ENCODE measurements at regions not wholly inside any gene's neighbourhood (a gene's known extent, or its start where the extent isn't known, plus 50 kb on each side); places are given as distances from the start of the nearest gene placed in this dataset.

DNA sequence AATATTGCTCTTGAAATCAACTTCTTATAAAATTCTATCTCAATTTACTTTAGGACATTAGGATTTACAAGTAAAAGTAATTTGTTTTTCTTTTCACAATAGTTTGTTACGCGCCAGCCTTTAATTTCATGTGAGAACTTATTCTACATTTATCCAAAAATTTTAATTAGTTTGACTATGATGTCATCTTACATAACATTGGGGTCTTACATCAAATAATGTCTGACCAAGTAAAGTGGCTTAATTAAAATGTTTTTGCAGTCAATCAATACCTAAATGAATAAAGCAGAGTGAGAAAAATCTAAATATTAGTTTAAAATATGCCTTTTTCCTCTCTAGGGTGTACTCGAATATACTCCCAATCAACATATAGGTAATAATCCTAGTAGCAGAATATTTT, 666.2 kb upstream of the FBXO33 start:
- H3K27ac ChIP-seq (ENCODE audit: low read depth, low read length) = no peak overlapping the region
- H3K9me3 ChIP-seq (ENCODE audit: control insufficient read depth in 5 of 5, low read length in 5 of 5) = peaks cover 0 to 3% (median 0%) of the 10 kb centered on the region in 5 donors
- no peaks in the 10 kb centered on the region for H3K27me3 ChIP-seq (ENCODE audit: control insufficient read depth in 5 of 5, insufficient read depth in 4 of 5, low read length in 5 of 5)
- no peaks in the 10 kb centered on the region for H3K4me1 ChIP-seq (ENCODE audit: control insufficient read depth in 5 of 5, insufficient read depth in 5 of 5, low read length in 5 of 5)
- H3K4me3 ChIP-seq (ENCODE audit: low read depth in 1 of 5, low read length in 5 of 5) = no peak overlapping the region
- H3K36me3 ChIP-seq (ENCODE audit: control insufficient read depth in 5 of 5, insufficient read depth in 5 of 5, low read length in 5 of 5) = no peaks in the 10 kb centered on the region
- no peak overlapping the region for H3K9ac ChIP-seq (ENCODE audit: low read length in 5 of 5)

DNA sequence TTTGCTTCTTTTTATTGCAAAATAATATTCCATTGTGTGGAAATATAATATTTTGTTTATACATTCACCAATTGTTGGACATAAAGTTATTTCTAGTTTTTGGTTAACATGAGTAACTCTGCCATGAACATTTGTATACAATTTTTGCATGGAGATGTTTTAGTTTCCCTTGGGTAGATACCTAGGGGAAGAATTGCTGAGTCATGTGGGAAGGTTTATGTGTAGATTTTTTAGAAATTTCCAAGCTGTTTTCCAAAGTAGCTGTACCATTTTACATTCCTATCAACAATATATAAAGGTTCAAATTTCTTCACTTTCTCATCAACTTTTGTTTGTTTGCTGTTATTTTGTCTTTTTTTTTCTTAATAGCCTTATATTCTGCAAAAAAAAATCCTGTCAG, 664.7 kb upstream of the FBXO33 start:
- Histone ChIP-seq H3K4me3 (ENCODE audit: low read depth in 1 of 5, low read length in 5 of 5) (no peak overlapping the region), H3K36me3 (ENCODE audit: control insufficient read depth in 5 of 5, insufficient read depth in 5 of 5, low read length in 5 of 5) (no peaks in the 10 kb centered on the region), H3K27me3 (ENCODE audit: control insufficient read depth in 5 of 5, insufficient read depth in 4 of 5, low read length in 5 of 5) (no peaks in the 10 kb centered on the region), H3K4me1 (ENCODE audit: control insufficient read depth in 5 of 5, insufficient read depth in 5 of 5, low read length in 5 of 5) (no peaks in the 10 kb centered on the region), H3K9ac (ENCODE audit: low read length in 5 of 5) (no peak overlapping the region), H3K27ac (ENCODE audit: low read depth, low read length) (no peak overlapping the region), H3K9me3 (ENCODE audit: control insufficient read depth in 5 of 5, low read length in 5 of 5) (peaks cover 0 to 3% (median 0%) of the 10 kb centered on the region in 5 donors)

DNA sequence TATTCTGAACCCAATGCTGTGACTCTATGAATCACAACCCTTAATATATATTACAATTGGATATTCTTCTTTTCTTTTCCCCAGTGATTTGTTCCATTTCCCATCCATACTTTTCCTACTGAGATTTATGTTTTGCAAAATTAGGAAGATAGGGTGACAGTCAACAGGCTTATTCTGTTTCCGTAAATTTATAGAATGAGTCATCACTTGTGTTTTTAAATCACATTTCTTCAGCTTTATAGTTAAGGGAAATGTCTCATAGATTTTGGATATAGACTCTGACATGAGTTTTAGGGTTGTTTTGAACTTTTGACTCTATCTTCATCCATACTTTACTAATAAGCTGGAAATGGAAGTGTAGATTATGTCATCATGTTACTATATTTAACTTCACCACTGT, 661.6 kb upstream of the FBXO33 start:
- H3K4me1 ChIP-seq (ENCODE audit: control insufficient read depth in 5 of 5, insufficient read depth in 5 of 5, low read length in 5 of 5) = no peaks in the 10 kb centered on the region
- H3K27ac ChIP-seq (ENCODE audit: low read depth, low read length) = no peak overlapping the region
- no peak overlapping the region for H3K9ac ChIP-seq (ENCODE audit: low read length in 5 of 5)
- H3K9me3 ChIP-seq (ENCODE audit: control insufficient read depth in 5 of 5, low read length in 5 of 5) = no peaks in the 10 kb centered on the region
- no peaks in the 10 kb centered on the region for H3K27me3 ChIP-seq (ENCODE audit: control insufficient read depth in 5 of 5, insufficient read depth in 4 of 5, low read length in 5 of 5)
- H3K4me3 ChIP-seq (ENCODE audit: low read depth in 1 of 5, low read length in 5 of 5) = no peak overlapping the region
- H3K36me3 ChIP-seq (ENCODE audit: control insufficient read depth in 5 of 5, insufficient read depth in 5 of 5, low read length in 5 of 5) = no peaks in the 10 kb centered on the region

DNA sequence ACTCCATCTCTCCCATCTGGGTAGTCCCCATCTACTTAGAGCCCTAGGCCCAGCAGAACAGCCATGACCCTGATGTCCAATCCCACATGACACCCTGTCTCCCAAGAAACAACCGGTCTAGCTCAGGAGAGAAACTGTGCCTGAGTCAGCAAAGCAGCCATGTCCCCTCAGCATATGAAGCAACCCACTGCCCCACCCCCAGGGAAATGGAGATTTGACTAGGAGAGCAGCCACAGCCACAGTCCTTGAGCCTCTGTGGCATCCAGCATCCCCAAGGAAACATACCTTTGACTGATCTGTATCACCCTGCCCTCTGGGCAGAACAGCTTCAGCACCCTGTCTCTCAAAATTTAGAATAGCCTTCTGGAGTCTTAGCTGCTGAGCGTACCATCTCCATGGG, 641.9 kb upstream of the FBXO33 start:
- H3K4me1 ChIP-seq (ENCODE audit: control insufficient read depth in 5 of 5, insufficient read depth in 5 of 5, low read length in 5 of 5) = no peaks in the 10 kb centered on the region
- H3K4me3 ChIP-seq (ENCODE audit: low read depth in 1 of 5, low read length in 5 of 5) = no peak overlapping the region
- no peak overlapping the region for H3K9ac ChIP-seq (ENCODE audit: low read length in 5 of 5)
- no peaks in the 10 kb centered on the region for H3K36me3 ChIP-seq (ENCODE audit: control insufficient read depth in 5 of 5, insufficient read depth in 5 of 5, low read length in 5 of 5)
- H3K9me3 ChIP-seq (ENCODE audit: control insufficient read depth in 5 of 5, low read length in 5 of 5) = peaks cover 0 to 16% (median 9%) of the 10 kb centered on the region in 5 donors
- H3K27ac ChIP-seq (ENCODE audit: low read depth, low read length) = no peak overlapping the region
- no peaks in the 10 kb centered on the region for H3K27me3 ChIP-seq (ENCODE audit: control insufficient read depth in 5 of 5, insufficient read depth in 4 of 5, low read length in 5 of 5)

DNA sequence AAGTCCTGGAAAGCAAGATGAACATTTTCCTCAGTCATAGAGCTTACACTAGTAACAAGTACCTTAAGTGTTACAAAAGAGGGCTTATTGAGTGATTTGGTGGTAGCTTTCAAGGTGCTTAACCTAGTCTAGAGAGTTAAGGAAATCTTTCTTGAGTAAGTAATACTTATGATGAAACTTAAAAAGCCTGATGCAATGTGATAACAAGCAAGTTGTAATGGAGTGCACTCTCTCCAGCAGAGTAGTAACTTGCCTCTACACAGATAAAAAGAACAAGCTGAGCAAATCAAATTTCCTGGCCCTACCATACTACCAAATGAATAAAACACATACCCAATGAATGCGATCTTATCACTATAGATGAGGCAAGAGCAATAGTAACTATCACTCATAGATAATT, 639.9 kb upstream of the FBXO33 start:
- no peak overlapping the region for H3K27ac ChIP-seq (ENCODE audit: low read depth, low read length)
- no peaks in the 10 kb centered on the region for H3K27me3 ChIP-seq (ENCODE audit: control insufficient read depth in 5 of 5, insufficient read depth in 4 of 5, low read length in 5 of 5)
- no peaks in the 10 kb centered on the region for H3K36me3 ChIP-seq (ENCODE audit: control insufficient read depth in 5 of 5, insufficient read depth in 5 of 5, low read length in 5 of 5)
- no peaks in the 10 kb centered on the region for H3K4me1 ChIP-seq (ENCODE audit: control insufficient read depth in 5 of 5, insufficient read depth in 5 of 5, low read length in 5 of 5)
- H3K9ac ChIP-seq (ENCODE audit: low read length in 5 of 5) = no peak overlapping the region
- no peak overlapping the region for H3K4me3 ChIP-seq (ENCODE audit: low read depth in 1 of 5, low read length in 5 of 5)
- H3K9me3 ChIP-seq (ENCODE audit: control insufficient read depth in 5 of 5, low read length in 5 of 5) = peaks cover 0 to 16% (median 9%) of the 10 kb centered on the region in 5 donors

DNA sequence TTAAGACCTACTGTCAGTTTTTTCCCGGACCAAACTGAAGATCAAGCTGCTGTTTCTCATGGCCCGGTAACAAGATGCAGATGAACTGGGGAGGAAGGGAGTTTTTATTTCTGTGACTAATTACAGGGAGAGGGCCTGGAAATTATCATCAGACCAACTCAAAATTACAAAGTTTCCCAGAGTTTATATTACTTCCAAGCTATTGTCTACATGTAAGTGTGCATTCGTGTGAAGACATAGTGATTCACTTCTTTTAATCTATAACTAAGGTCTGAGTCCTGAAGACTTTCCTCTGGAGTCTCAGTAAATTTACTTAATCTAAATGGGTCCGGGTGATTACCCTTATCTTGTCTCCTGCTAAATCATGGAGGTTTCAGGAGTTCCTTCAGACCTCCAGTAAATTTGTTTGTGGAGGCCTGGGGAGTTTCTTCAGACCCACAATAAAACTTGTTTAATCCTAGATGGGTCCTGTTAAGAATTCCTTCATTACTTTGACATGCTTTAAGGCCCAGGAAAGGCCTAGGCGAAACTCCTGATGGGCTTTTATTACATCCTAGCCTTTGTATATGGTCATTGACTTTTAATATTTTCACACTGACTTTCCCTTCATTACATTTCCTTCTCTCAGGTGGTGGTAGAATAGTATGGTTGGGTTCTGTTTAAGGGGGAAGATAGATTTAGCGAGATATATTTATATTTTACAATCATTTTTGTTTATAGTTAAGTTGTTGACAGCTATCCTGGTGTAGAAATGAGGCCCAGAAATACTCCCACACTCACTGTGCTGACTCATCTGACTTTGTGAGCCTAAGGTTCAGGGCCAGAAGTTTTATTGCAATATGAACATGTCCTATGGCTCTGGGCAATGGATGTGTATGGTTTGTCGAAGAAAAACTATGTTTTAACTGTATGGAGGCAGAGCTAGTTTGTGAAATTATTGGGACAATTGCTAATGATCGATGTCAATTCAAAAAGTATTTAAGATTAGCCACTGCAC, 627.0 kb upstream of the FBXO33 start:
- no peaks in the 10 kb centered on the region for H3K27me3 ChIP-seq (ENCODE audit: control insufficient read depth in 5 of 5, insufficient read depth in 4 of 5, low read length in 5 of 5)

DNA sequence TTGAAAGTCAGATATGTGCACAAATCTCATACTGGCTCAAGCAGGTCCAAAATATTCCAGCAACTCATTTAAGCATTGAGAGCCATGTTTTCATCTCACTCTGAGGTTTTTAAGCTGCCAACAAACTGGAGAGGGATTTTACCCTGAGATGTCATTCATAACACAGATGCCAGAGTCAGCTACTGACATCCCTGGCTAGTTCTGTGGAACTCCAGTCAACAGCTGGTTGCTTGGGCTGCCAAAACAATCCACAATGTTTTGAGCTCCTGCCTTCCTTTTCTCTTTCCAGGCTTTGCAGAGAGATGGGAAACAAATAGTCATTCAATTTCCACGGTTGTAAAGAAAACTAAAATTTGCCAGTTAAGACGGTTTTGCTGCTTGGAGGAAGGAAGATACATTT, 621.2 kb upstream of the FBXO33 start:
- no peaks in the 10 kb centered on the region for H3K27me3 ChIP-seq (ENCODE audit: control insufficient read depth in 5 of 5, insufficient read depth in 4 of 5, low read length in 5 of 5)
- H3K9me3 ChIP-seq (ENCODE audit: control insufficient read depth in 5 of 5, low read length in 5 of 5) = no peaks in the 10 kb centered on the region
- H3K36me3 ChIP-seq (ENCODE audit: control insufficient read depth in 5 of 5, insufficient read depth in 5 of 5, low read length in 5 of 5) = no peaks in the 10 kb centered on the region
- no peak overlapping the region for H3K4me3 ChIP-seq (ENCODE audit: low read depth in 1 of 5, low read length in 5 of 5)
- H3K27ac ChIP-seq (ENCODE audit: low read depth, low read length) = no peak overlapping the region
- no peak overlapping the region for H3K9ac ChIP-seq (ENCODE audit: low read length in 5 of 5)
- no peaks in the 10 kb centered on the region for H3K4me1 ChIP-seq (ENCODE audit: control insufficient read depth in 5 of 5, insufficient read depth in 5 of 5, low read length in 5 of 5)

More for the DNA sequence above, 627.0 kb upstream of the FBXO33 start:
- Histone ChIP-seq H3K4me1 (ENCODE audit: control insufficient read depth in 5 of 5, insufficient read depth in 5 of 5, low read length in 5 of 5) (no peaks in the 10 kb centered on the region), H3K4me3 (ENCODE audit: low read depth in 1 of 5, low read length in 5 of 5) (no peak overlapping the region), H3K36me3 (ENCODE audit: control insufficient read depth in 5 of 5, insufficient read depth in 5 of 5, low read length in 5 of 5) (no peaks in the 10 kb centered on the region), H3K27ac (ENCODE audit: low read depth, low read length) (no peak overlapping the region), H3K9ac (ENCODE audit: low read length in 5 of 5) (no peak overlapping the region), H3K9me3 (ENCODE audit: control insufficient read depth in 5 of 5, low read length in 5 of 5) (peaks cover 0 to 3% (median 0%) of the 10 kb centered on the region in 5 donors)

DNA sequence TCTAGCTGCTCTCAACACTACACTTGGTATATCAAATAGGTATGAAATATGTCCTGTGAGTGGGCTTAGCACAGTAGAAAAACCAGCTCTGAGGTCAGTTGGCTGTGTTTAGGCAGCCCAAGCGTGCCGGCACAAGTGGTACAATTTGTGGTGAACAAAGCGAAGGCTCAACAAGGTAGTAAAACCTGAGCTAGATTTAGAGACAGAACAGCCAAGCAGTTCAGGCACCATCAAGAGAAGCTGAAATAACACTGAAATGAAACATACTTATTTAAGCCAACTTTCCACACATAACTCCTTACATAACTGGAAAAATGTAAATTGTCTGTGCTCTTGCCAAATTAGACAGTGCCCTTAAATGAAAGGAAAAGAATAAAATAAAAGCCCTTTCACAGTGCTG, 596.8 kb upstream of the FBXO33 start:
- Histone ChIP-seq H3K9ac (ENCODE audit: low read length in 5 of 5) (no peak overlapping the region), H3K9me3 (ENCODE audit: control insufficient read depth in 5 of 5, low read length in 5 of 5) (no peaks in the 10 kb centered on the region), H3K4me3 (ENCODE audit: low read depth in 1 of 5, low read length in 5 of 5) (no peak overlapping the region), H3K27me3 (ENCODE audit: control insufficient read depth in 5 of 5, insufficient read depth in 4 of 5, low read length in 5 of 5) (no peaks in the 10 kb centered on the region), H3K27ac (ENCODE audit: low read depth, low read length) (no peak overlapping the region), H3K4me1 (ENCODE audit: control insufficient read depth in 5 of 5, insufficient read depth in 5 of 5, low read length in 5 of 5) (no peaks in the 10 kb centered on the region), H3K36me3 (ENCODE audit: control insufficient read depth in 5 of 5, insufficient read depth in 5 of 5, low read length in 5 of 5) (no peaks in the 10 kb centered on the region)

DNA sequence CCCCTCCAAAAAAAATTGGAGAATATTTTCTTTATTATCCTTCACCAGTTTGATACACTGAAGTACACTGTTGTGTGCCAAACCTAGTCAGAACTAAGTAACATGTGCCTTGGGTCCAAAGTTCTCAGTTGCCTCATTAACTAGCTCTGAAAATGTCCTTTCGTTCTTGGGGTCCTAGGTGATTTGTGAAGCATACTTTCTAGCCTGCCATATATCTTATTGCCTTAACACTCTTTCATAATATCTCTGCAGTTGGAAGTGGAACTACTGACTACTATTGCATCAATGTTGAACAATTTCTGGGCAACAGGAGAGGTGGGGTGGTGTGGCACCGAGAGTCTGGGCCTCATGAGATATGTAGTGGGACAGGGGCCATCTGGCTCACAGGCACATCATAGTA, 592.9 kb upstream of the FBXO33 start:
- no peak overlapping the region for H3K9ac ChIP-seq (ENCODE audit: low read length in 5 of 5)
- no peaks in the 10 kb centered on the region for H3K36me3 ChIP-seq (ENCODE audit: control insufficient read depth in 5 of 5, insufficient read depth in 5 of 5, low read length in 5 of 5)
- no peaks in the 10 kb centered on the region for H3K4me1 ChIP-seq (ENCODE audit: control insufficient read depth in 5 of 5, insufficient read depth in 5 of 5, low read length in 5 of 5)
- H3K4me3 ChIP-seq (ENCODE audit: low read depth in 1 of 5, low read length in 5 of 5) = no peak overlapping the region
- H3K9me3 ChIP-seq (ENCODE audit: control insufficient read depth in 5 of 5, low read length in 5 of 5) = no peaks in the 10 kb centered on the region
- no peak overlapping the region for H3K27ac ChIP-seq (ENCODE audit: low read depth, low read length)
- no peaks in the 10 kb centered on the region for H3K27me3 ChIP-seq (ENCODE audit: control insufficient read depth in 5 of 5, insufficient read depth in 4 of 5, low read length in 5 of 5)

DNA sequence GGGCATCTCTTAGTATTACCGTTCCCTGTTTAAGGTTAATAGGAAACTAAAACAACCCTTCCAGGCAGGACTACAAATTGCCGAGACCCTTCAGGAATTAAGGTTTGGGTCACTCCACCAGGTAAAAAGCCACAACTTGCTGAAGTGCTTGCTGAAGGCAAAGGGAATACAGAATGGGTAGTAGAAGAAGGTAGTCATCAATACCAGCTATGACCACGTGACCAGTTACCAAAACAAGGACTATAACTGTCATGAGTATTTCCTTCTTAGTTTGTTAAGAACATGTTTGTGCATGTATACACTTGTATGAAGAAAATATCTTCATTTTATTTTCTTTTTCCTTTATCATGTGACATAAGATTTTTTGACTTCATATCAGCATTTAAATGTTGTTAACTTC, 578.7 kb upstream of the FBXO33 start:
- no peak overlapping the region for H3K27ac ChIP-seq (ENCODE audit: low read depth, low read length)
- H3K9ac ChIP-seq (ENCODE audit: low read length in 5 of 5) = no peak overlapping the region
- no peaks in the 10 kb centered on the region for H3K4me1 ChIP-seq (ENCODE audit: control insufficient read depth in 5 of 5, insufficient read depth in 5 of 5, low read length in 5 of 5)
- H3K27me3 ChIP-seq (ENCODE audit: control insufficient read depth in 5 of 5, insufficient read depth in 4 of 5, low read length in 5 of 5) = no peaks in the 10 kb centered on the region
- H3K9me3 ChIP-seq (ENCODE audit: control insufficient read depth in 5 of 5, low read length in 5 of 5) = no peaks in the 10 kb centered on the region
- H3K36me3 ChIP-seq (ENCODE audit: control insufficient read depth in 5 of 5, insufficient read depth in 5 of 5, low read length in 5 of 5) = no peaks in the 10 kb centered on the region
- H3K4me3 ChIP-seq (ENCODE audit: low read depth in 1 of 5, low read length in 5 of 5) = no peak overlapping the region
